ENCODE measurements at regions not wholly inside any gene's neighbourhood (a gene's known extent, or its start where the extent isn't known, plus 50 kb on each side); places are given as distances from the start of the nearest gene placed in this dataset.
"Not testable (repeated sequence)": the region's sequence is repeated elsewhere in the genome, so short reads cannot be mapped to it uniquely, and the experiment has no call there.

DNA sequence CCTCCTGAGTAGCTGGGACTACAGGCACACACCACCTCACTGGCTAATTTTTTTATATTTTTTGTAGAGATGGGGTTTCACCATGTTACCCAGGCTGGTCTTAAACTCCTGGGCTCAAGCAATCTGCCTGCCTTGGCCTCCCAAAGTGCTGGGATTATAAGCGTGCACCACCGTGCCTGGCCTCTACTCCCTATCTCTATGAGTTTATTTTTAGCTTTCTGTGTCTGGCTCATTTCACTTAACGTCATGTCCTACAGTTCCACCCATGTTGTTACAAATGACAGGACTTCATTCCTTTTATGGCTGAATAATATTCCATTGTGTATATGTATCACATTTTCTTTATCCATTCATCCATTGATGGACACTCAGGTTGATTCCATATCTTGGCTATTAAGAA, 164.2 kb upstream of the ZNF648 start:
- TF ChIP-seq, protein P1, sequence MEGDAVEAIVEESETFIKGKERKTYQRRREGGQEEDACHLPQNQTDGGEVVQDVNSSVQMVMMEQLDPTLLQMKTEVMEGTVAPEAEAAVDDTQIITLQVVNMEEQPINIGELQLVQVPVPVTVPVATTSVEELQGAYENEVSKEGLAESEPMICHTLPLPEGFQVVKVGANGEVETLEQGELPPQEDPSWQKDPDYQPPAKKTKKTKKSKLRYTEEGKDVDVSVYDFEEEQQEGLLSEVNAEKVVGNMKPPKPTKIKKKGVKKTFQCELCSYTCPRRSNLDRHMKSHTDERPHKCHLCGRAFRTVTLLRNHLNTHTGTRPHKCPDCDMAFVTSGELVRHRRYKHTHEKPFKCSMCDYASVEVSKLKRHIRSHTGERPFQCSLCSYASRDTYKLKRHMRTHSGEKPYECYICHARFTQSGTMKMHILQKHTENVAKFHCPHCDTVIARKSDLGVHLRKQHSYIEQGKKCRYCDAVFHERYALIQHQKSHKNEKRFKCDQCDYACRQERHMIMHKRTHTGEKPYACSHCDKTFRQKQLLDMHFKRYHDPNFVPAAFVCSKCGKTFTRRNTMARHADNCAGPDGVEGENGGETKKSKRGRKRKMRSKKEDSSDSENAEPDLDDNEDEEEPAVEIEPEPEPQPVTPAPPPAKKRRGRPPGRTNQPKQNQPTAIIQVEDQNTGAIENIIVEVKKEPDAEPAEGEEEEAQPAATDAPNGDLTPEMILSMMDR (IDR thresholded peaks at IDR 0.05): not testable (repeated sequence)
- TF ChIP-seq POLR2AphosphoS5 (IDR thresholded peaks at IDR 0.05): not testable (repeated sequence)

All from upper lobe of left lung (tissue), 4 donors.